IMR-90 (cell line): ENCODE measurements at regions not wholly inside any gene's neighbourhood (a gene's known extent, or its start where the extent isn't known, plus 50 kb on each side); places are given as distances from the start of the nearest gene placed in this dataset.

Experiments
- ATAC-seq: fragments of 200-7000 bp; cut with Tn5 transposase; 2 replicates; pipeline ENCODE4 v1.9.1; 2020; ENCODE audit warnings: low read depth, mild to moderate bottlenecking, moderate library complexity
- BruUV-seq: library from RNA; stranded (reverse); fragments of 400-500 nt; replicated peaks from 2 replicates; lab custom pipeline; 2021; lab: Mats Ljungman, UMichigan
- CTCF ChIA-PET: fragments of 300-600 bp; formaldehyde crosslinking; extraction: SDS; loops from one replicate; lab custom pipeline; 2021; ENCODE audit warnings: antibody characterized with exemption; lab: Yijun Ruan, JAX
- POLR2A ChIA-PET: fragments of 300-600 bp; sonication (Branson Sonifier 250); formaldehyde crosslinking; loops from one replicate; lab custom pipeline; 2022; ENCODE audit warnings: antibody characterized with exemption; ENCODE audit not compliant: unreplicated experiment; lab: Charles Lee
- DNase-seq: peaks from one replicate; pipeline ENCODE4 v3.0.0; 2013
- H2AFZ ChIP-seq: replicated peaks from 2 replicates; pipeline ENCODE3; 2013; ENCODE audit warnings: low read length, mild to moderate bottlenecking; ENCODE audit not compliant: poor library complexity
- H2AK5ac ChIP-seq: 2 replicates; pipeline ENCODE4 v1.6.1; 2013; ENCODE audit warnings: low read depth, low read length, inconsistent platforms
- H2AK9ac ChIP-seq: replicated peaks from 2 replicates; pipeline ENCODE3; 2013; ENCODE audit warnings: mild to moderate bottlenecking, low read depth, low read length, moderate library complexity; ENCODE audit not compliant: poor library complexity
- H2BK120ac ChIP-seq: 2 replicates; pipeline ENCODE4 v1.6.1; 2013; ENCODE audit warnings: low read depth, low read length, inconsistent platforms
- H2BK15ac ChIP-seq: 3 replicates; pipeline ENCODE4 v1.6.1; 2013; ENCODE audit warnings: low read depth, low read length, inconsistent platforms
- H2BK20ac ChIP-seq: 2 replicates; pipeline ENCODE4 v1.6.1; 2013; ENCODE audit warnings: low read depth, mild to moderate bottlenecking, inconsistent platforms, low read length, moderate library complexity
- H2BK5ac ChIP-seq: 2 replicates; pipeline ENCODE4 v1.6.1; 2013; ENCODE audit warnings: mild to moderate bottlenecking, low read depth, low read length, inconsistent platforms; ENCODE audit not compliant: poor library complexity, severe bottlenecking
- H3K14ac ChIP-seq: replicated peaks from 2 replicates; pipeline ENCODE4 v1.6.1; 2013; ENCODE audit warnings: low read depth, low read length, inconsistent platforms
- H3K18ac ChIP-seq: 2 replicates; pipeline ENCODE4 v1.6.1; 2013; ENCODE audit warnings: low read depth, low read length, control low read depth
- H3K23ac ChIP-seq: 2 replicates; pipeline ENCODE4 v1.6.1; 2013; ENCODE audit warnings: low read depth, low read length, inconsistent platforms
- H3K27ac ChIP-seq: 2 replicates; pipeline ENCODE4 v1.5.1; 2013; ENCODE audit warnings: mild to moderate bottlenecking, control low read depth, low read length; ENCODE audit not compliant: insufficient read depth
- H3K27me3 ChIP-seq: 2 replicates; pipeline ENCODE4 v1.6.1; 2013; ENCODE audit warnings: low read length; ENCODE audit not compliant: control insufficient read depth, insufficient read depth
- H3K36me3 ChIP-seq: 2 replicates; pipeline ENCODE4 v1.6.1; 2013; ENCODE audit warnings: low read length, mixed read lengths; ENCODE audit not compliant: control insufficient read depth, insufficient read depth
- H3K4ac ChIP-seq: 2 replicates; pipeline ENCODE4 v1.6.1; 2013; ENCODE audit warnings: low read depth, low read length, inconsistent platforms
- H3K4me1 ChIP-seq: 2 replicates; pipeline ENCODE4 v1.6.1; 2013; ENCODE audit warnings: low read length, mixed read lengths; ENCODE audit not compliant: control insufficient read depth, insufficient read depth
- H3K4me2 ChIP-seq: 2 replicates; pipeline ENCODE4 v1.6.1; 2013; ENCODE audit warnings: low read depth, mild to moderate bottlenecking, control low read depth, low read length, moderate library complexity
- H3K4me3 ChIP-seq: 2 replicates; pipeline ENCODE4 v1.5.1; 2013; ENCODE audit warnings: low read depth, mild to moderate bottlenecking, control low read depth, low read length, moderate library complexity; ENCODE audit not compliant: insufficient read depth
- H3K56ac ChIP-seq: 2 replicates; pipeline ENCODE4 v1.6.1; 2013; ENCODE audit warnings: low read length, inconsistent platforms; ENCODE audit not compliant: insufficient read depth; ENCODE audit errors: extremely low read depth
- H3K79me1 ChIP-seq, 2 experiments: 2 replicates each; pipeline ENCODE4 v1.6.1; 2013; ENCODE audit warnings: low read length in 2 of 2, inconsistent platforms in 1 of 2, low read depth in 1 of 2
- H3K9ac ChIP-seq: 2 replicates; pipeline ENCODE4 v1.6.1; 2013; ENCODE audit warnings: low read depth, low read length, control low read depth
- H3K9me1 ChIP-seq: 2 replicates; pipeline ENCODE4 v1.6.1; 2013; ENCODE audit warnings: low read length, inconsistent platforms; ENCODE audit not compliant: insufficient read depth
- H3K9me3 ChIP-seq: 2 replicates; pipeline ENCODE4 v1.6.1; 2013; ENCODE audit warnings: low read length; ENCODE audit not compliant: control insufficient read depth, insufficient read depth
- H4K20me1 ChIP-seq: 2 replicates; pipeline ENCODE4 v1.6.1; 2013; ENCODE audit warnings: low read length, inconsistent platforms; ENCODE audit not compliant: insufficient read depth
- H4K5ac ChIP-seq: 2 replicates; pipeline ENCODE4 v1.6.1; 2013; ENCODE audit warnings: mild to moderate bottlenecking, low read depth, low read length, control low read depth
- H4K8ac ChIP-seq, 2 experiments: 2 replicates each; pipeline ENCODE4 v1.6.1; 2013; ENCODE audit warnings: low read depth in 2 of 2, low read length in 2 of 2, control low read depth in 1 of 2, inconsistent platforms in 1 of 2
- H4K91ac ChIP-seq: 2 replicates; pipeline ENCODE4 v1.6.1; 2013; ENCODE audit warnings: low read depth, low read length, inconsistent platforms; ENCODE audit not compliant: insufficient read depth
- BHLHE40 ChIP-seq: fragments of 150-350 bp; IDR thresholded peaks from 2 replicates; pipeline ENCODE4 v1.6.1; 2016; ENCODE audit warnings: mild to moderate bottlenecking, low read depth, low read length
- CHD1 ChIP-seq: IDR thresholded peaks from 2 replicates; pipeline ENCODE4 v1.6.1; 2012; ENCODE audit warnings: low read depth, low read length, improper control_type of control experiment
- CTCF ChIP-seq: conservative IDR thresholded peaks from 2 replicates; pipeline ENCODE4 v1.5.1; 2012; ENCODE audit warnings: mild to moderate bottlenecking, low read depth, low read length, improper control_type of control experiment
- ELK1 ChIP-seq: fragments of 150-350 bp; IDR thresholded peaks from 2 replicates; pipeline ENCODE4 v1.6.1; 2016; ENCODE audit warnings: low read depth, mild to moderate bottlenecking, low read length, moderate library complexity, borderline replicate concordance
- MAFK ChIP-seq: IDR thresholded peaks from 2 replicates; pipeline ENCODE4 v1.6.1; 2012; ENCODE audit warnings: low read depth, low read length, improper control_type of control experiment
- POLR2A ChIP-seq: IDR thresholded peaks from 2 replicates; pipeline ENCODE4 v1.6.1; 2012; ENCODE audit warnings: mild to moderate bottlenecking, low read depth, low read length
- SMC3 ChIP-seq: fragments of 150-350 bp; IDR thresholded peaks from 2 replicates; pipeline ENCODE4 v1.6.1; 2016; ENCODE audit warnings: low read depth, mild to moderate bottlenecking, antibody characterized with exemption, low read length, moderate library complexity
- dilution Hi-C: fragments of 300-500 bp; cut with HindIII; formaldehyde crosslinking; loops from one replicate; pipeline ENCODE4 v1.14.3; 2018; ENCODE audit warnings: low sequenced_read_pairs; ENCODE audit not compliant: unreplicated experiment
- in situ Hi-C: fragments of 300-500 bp; cut with MboI; formaldehyde crosslinking; loops from 3 replicates; pipeline ENCODE4 v1.14.3; 2019; ENCODE audit warnings: low sequenced_read_pairs, inconsistent platforms, mixed read lengths
- intact Hi-C: fragments of 100-400 bp; cut with micrococcal nuclease; formaldehyde crosslinking; loops from 2 replicates; pipeline ENCODE4 v1.10.0; 2022

- in situ Hi-C loops (no loop called here), intact Hi-C loops (no loop called here), dilution Hi-C loops (no loop called here)
- H4K20me1 ChIP-seq: no peaks in the 10 kb centered on the region
- H2BK20ac ChIP-seq: no peak overlapping the region
- no peaks in the 10 kb centered on the region for H3K36me3 ChIP-seq
- H3K56ac ChIP-seq: no peak overlapping the region
- no peak overlapping the region for H3K14ac ChIP-seq
- H2AK5ac ChIP-seq: no peak overlapping the region
- ChIA-PET CTCF (no interaction called here), POLR2A (no interaction called here)
- TF ChIP-seq POLR2A (no peak), CHD1 (no peak), MAFK (no peak), ELK1 (no peak), BHLHE40 (no peak), CTCF (no peak), SMC3 (no peak)
- no peak overlapping the region for H3K4ac ChIP-seq
- no peak overlapping the region for H3K23ac ChIP-seq
- no peak overlapping the region for H2BK15ac ChIP-seq
- ATAC-seq (no peak), DNase-seq (no peak)
- H3K4me3 ChIP-seq: no peak overlapping the region
- H3K4me1 ChIP-seq: no peaks in the 10 kb centered on the region
- H3K9ac ChIP-seq: no peak overlapping the region
- no peak overlapping the region for H3K27ac ChIP-seq
- no peak overlapping the region for H2BK120ac ChIP-seq
- no peaks in the 10 kb centered on the region for H3K9me3 ChIP-seq
- no peaks in the 10 kb centered on the region for H3K27me3 ChIP-seq
- H2AK9ac ChIP-seq: no peak overlapping the region
- no peaks in the 10 kb centered on the region for H3K9me1 ChIP-seq
- H3K79me1 ChIP-seq: no peaks in the 10 kb centered on the region
- H2BK5ac ChIP-seq: no peak overlapping the region
- H2AFZ ChIP-seq: no peak overlapping the region
- H4K8ac ChIP-seq: no peak overlapping the region
- no TSS peak for BruUV-seq
- no peak overlapping the region for H4K91ac ChIP-seq
- no peak overlapping the region for H4K5ac ChIP-seq
- no peak overlapping the region for H3K18ac ChIP-seq
- H3K4me2 ChIP-seq: no peak overlapping the region
Observed at GRCh38 chr2:167471734-167472133, 583.5 kb downstream of the XIRP2 start.
